Vagina (tissue), 2 donors: ENCODE measurements at regions not wholly inside any gene's neighbourhood (a gene's known extent, or its start where the extent isn't known, plus 50 kb on each side); places are given as distances from the start of the nearest gene placed in this dataset.

Experiments
- DNase-seq, 2 donors: peaks; one replicate each; pipeline ENCODE4 v3.0.0-alpha.2; 2017; ENCODE audit errors: extremely low spot score in 2 of 2
- H3K27ac ChIP-seq: fragments of 200-600 bp; sonication (generic); one replicate; pipeline ENCODE4 v1.5.1; 2019
- H3K27me3 ChIP-seq: fragments of 200-600 bp; sonication (generic); one replicate; pipeline ENCODE4 v1.5.1; 2019
- H3K36me3 ChIP-seq, 2 donors: fragments of 200-600 bp; sonication (generic); one replicate each; pipeline ENCODE4 v1.5.1; 2017 to 2019
- H3K4me1 ChIP-seq: fragments of 200-600 bp; sonication (generic); one replicate; pipeline ENCODE4 v1.5.1; 2019
- H3K4me3 ChIP-seq, 2 donors: fragments of 200-600 bp; sonication (generic); 1 replicate in 1 of 2; 2 replicates in 1 of 2; pipeline ENCODE4 v1.5.1; 2016 to 2019
- H3K9me3 ChIP-seq: fragments of 200-600 bp; sonication (generic); one replicate; pipeline ENCODE4 v1.5.1; 2019
- POLR2A ChIP-seq, 2 donors: fragments of 450-650 bp; IDR thresholded peaks; one replicate each; pipeline ENCODE4 v1.6.1; 2017; ENCODE audit warnings: antibody characterized with exemption in 2 of 2, mild to moderate bottlenecking in 2 of 2, moderate library complexity in 2 of 2
- POLR2AphosphoS5 ChIP-seq, 2 donors: sonication (generic); formaldehyde crosslinking; IDR thresholded peaks; one replicate each; pipeline ENCODE4 v1.9.0; 2017; ENCODE audit warnings: antibody characterized with exemption in 2 of 2, mild to moderate bottlenecking in 2 of 2, low read depth in 1 of 2; ENCODE audit not compliant: insufficient read depth in 1 of 2
- intact Hi-C: fragments of 100-400 bp; cut with DNase I; formaldehyde crosslinking; loops from one replicate; pipeline ENCODE4 v1.15.1; 2023
- TF ChIP-seq, protein P1 (sequence below), 3 experiments: fragments of 450-650 bp in 2 of 3; fragments of 200-600 bp in 1 of 3; sonication (generic) in 1 of 3; IDR thresholded peaks; one replicate each; pipeline ENCODE4 v1.5.1; 2017 to 2019; ENCODE audit warnings: antibody characterized with exemption in 3 of 3, mild to moderate bottlenecking in 2 of 3, moderate library complexity in 2 of 3

DNA sequence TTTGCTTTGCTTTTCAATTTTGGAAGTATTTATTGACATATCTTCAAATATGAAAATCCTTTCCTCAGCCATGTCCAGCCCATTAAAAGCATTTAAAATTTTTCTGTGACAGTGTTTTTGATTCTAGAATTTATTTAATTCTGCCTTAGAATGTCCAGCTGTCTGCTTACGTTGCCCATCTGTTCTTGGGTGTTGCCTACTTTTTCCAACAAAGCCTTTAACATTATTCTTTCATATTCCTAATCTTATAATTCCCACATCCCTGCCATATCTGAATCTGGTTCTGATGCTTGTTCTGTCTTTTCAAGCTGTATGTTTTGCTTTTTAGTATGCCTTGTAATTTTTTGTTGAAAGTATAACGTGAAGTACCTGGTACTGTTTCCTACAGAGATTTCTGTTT, 204.7 kb upstream of the VSTM2A start:
- Histone ChIP-seq H3K27me3 (no peaks in the 10 kb centered on the region), H3K36me3 (no peaks in the 10 kb centered on the region), H3K4me3 (no peak overlapping the region), H3K4me1 (no peaks in the 10 kb centered on the region), H3K9me3 (no peaks in the 10 kb centered on the region), H3K27ac (no peak overlapping the region)
- intact Hi-C loops = no loop called here
- TF ChIP-seq POLR2AphosphoS5 (IDR thresholded peaks at IDR 0.05; ENCODE audit: insufficient read depth in 1 of 2, low read depth in 1 of 2) (no peak), POLR2A (IDR thresholded peaks at IDR 0.05) (no peak)
- TF ChIP-seq, protein P1, sequence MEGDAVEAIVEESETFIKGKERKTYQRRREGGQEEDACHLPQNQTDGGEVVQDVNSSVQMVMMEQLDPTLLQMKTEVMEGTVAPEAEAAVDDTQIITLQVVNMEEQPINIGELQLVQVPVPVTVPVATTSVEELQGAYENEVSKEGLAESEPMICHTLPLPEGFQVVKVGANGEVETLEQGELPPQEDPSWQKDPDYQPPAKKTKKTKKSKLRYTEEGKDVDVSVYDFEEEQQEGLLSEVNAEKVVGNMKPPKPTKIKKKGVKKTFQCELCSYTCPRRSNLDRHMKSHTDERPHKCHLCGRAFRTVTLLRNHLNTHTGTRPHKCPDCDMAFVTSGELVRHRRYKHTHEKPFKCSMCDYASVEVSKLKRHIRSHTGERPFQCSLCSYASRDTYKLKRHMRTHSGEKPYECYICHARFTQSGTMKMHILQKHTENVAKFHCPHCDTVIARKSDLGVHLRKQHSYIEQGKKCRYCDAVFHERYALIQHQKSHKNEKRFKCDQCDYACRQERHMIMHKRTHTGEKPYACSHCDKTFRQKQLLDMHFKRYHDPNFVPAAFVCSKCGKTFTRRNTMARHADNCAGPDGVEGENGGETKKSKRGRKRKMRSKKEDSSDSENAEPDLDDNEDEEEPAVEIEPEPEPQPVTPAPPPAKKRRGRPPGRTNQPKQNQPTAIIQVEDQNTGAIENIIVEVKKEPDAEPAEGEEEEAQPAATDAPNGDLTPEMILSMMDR (IDR thresholded peaks at IDR 0.05) = no peak
- DNase-seq = no peak

DNA sequence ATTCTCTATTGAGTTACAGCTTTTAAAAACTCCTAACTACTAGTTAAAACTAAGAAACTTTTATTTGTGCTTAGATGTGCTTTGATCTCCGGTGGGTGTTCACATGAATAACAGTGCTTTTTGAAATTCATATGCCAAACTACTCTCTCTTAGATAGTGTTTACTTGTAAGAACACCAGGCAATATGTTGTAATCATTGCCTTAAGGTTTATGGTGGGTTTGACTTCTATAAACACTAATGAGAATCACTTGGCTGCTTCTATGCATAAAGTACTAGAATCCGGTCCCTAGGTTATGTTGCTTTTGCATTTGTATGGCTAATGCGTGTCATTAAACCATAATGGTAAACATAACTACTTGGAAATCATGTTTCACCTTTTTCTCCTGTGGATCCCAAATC, 203.9 kb upstream of the VSTM2A start:
- no peaks in the 10 kb centered on the region for H3K36me3 ChIP-seq
- H3K9me3 ChIP-seq = no peaks in the 10 kb centered on the region
- DNase-seq = no peak
- intact Hi-C loops = no loop called here
- TF ChIP-seq POLR2A (IDR thresholded peaks at IDR 0.05) = no peak
- no peak for TF ChIP-seq POLR2AphosphoS5 (IDR thresholded peaks at IDR 0.05; ENCODE audit: insufficient read depth in 1 of 2, low read depth in 1 of 2)
- TF ChIP-seq, protein P1 (IDR thresholded peaks at IDR 0.05) = no peak
- H3K27me3 ChIP-seq = no peaks in the 10 kb centered on the region
- H3K4me1 ChIP-seq = no peaks in the 10 kb centered on the region
- H3K4me3 ChIP-seq = no peak overlapping the region
- no peak overlapping the region for H3K27ac ChIP-seq

- Histone ChIP-seq H3K4me3 (no peak overlapping the region), H3K4me1 (no peaks in the 10 kb centered on the region), H3K27me3 (no peaks in the 10 kb centered on the region), H3K36me3 (no peaks in the 10 kb centered on the region), H3K9me3 (no peaks in the 10 kb centered on the region), H3K27ac (no peak overlapping the region)
- no peak for DNase-seq
- TF ChIP-seq, protein P1 (IDR thresholded peaks at IDR 0.05) = no peak
- TF ChIP-seq POLR2A (IDR thresholded peaks at IDR 0.05) (no peak), POLR2AphosphoS5 (IDR thresholded peaks at IDR 0.05; ENCODE audit: insufficient read depth in 1 of 2, low read depth in 1 of 2) (no peak)
- intact Hi-C loops = no loop called here
These were observed 203.1 kb upstream of the VSTM2A start for GRCh38 chr7:54339073-54339472.

- no peak overlapping the region for H3K4me3 ChIP-seq
- TF ChIP-seq POLR2A (IDR thresholded peaks at IDR 0.05) (no peak), POLR2AphosphoS5 (IDR thresholded peaks at IDR 0.05; ENCODE audit: insufficient read depth in 1 of 2, low read depth in 1 of 2) (no peak)
- H3K27me3 ChIP-seq = no peaks in the 10 kb centered on the region
- intact Hi-C loops = no loop called here
- H3K36me3 ChIP-seq = no peaks in the 10 kb centered on the region
- no peaks in the 10 kb centered on the region for H3K9me3 ChIP-seq
- H3K4me1 ChIP-seq = no peaks in the 10 kb centered on the region
- DNase-seq = no peak
- no peak overlapping the region for H3K27ac ChIP-seq
These were observed 199.7 kb upstream of the VSTM2A start for GRCh38 chr7:54342458-54342857.

- no peak for DNase-seq
- TF ChIP-seq POLR2A (IDR thresholded peaks at IDR 0.05) (no peak), POLR2AphosphoS5 (IDR thresholded peaks at IDR 0.05; ENCODE audit: insufficient read depth in 1 of 2, low read depth in 1 of 2) (no peak)
- TF ChIP-seq, protein P1 (IDR thresholded peaks at IDR 0.05) = no peak
- H3K4me1 ChIP-seq = no peaks in the 10 kb centered on the region
- H3K36me3 ChIP-seq = no peaks in the 10 kb centered on the region
- intact Hi-C loops = no loop called here
- no peak overlapping the region for H3K27ac ChIP-seq
- no peaks in the 10 kb centered on the region for H3K27me3 ChIP-seq
- H3K4me3 ChIP-seq = no peak overlapping the region
- no peaks in the 10 kb centered on the region for H3K9me3 ChIP-seq
These were observed 198.7 kb upstream of the VSTM2A start for GRCh38 chr7:54343511-54343910.

DNA sequence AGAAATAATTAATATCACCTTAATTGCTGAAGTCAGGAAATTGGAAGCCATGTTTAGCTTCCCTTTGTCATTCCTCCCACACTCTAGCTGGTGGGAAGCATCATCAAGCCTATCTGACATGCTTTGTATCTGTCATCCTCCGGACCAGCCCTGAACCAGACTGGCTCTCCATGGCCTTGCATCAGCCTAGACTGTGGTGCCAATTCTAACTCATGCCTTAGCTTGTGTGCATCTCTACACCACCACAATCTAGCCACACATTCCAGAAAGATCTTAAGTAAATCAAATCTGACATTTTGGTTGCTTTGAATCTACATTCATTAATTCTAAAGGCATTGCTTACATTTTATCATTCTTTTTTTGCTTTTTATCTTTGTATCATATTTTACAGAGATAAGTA, 196.4 kb upstream of the VSTM2A start:
- TF ChIP-seq, protein P1 (IDR thresholded peaks at IDR 0.05) = no peak
- no peak for TF ChIP-seq POLR2AphosphoS5 (IDR thresholded peaks at IDR 0.05; ENCODE audit: insufficient read depth in 1 of 2, low read depth in 1 of 2)
- no peak for TF ChIP-seq POLR2A (IDR thresholded peaks at IDR 0.05)
- no peaks in the 10 kb centered on the region for H3K36me3 ChIP-seq
- no peak overlapping the region for H3K4me3 ChIP-seq
- no peak overlapping the region for H3K27ac ChIP-seq
- no peaks in the 10 kb centered on the region for H3K27me3 ChIP-seq
- DNase-seq = no peak
- intact Hi-C loops = no loop called here
- H3K9me3 ChIP-seq = no peaks in the 10 kb centered on the region
- no peaks in the 10 kb centered on the region for H3K4me1 ChIP-seq
